Endometrium (tissue), 2 donors: ENCODE measurements at regions not wholly inside any gene's neighbourhood (a gene's known extent, or its start where the extent isn't known, plus 50 kb on each side); places are given as distances from the start of the nearest gene placed in this dataset.
"Not testable (repeated sequence)": the region's sequence is repeated elsewhere in the genome, so short reads cannot be mapped to it uniquely, and the experiment has no call there.

Experiments used
- FAIRE-seq: peaks from 2 replicates; lab custom pipeline; 2012; peaks lifted over from hg19 to GRCh38; lab: Jason Lieb, UNC
- donor health status: control.
- donor health status: control.

DNA sequence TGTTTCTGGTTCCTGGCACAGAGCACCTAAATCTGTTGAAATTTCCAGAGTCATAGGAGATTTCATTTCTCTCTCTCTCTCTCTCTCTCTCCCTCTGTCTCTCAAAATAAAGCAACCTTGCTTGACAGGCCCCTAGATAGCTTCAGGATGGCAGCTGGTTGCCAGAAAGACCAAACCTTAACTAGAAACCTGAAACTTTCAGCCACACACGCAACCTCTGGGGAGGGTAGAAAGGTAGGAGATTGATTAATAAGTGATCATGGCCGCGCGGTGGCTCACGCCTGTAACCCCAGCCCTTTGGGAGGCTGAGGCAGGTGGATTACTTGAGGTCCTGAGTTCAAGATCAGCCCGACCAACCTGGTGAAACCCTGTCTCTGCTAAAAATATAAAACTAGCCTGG is 1885.4 kb upstream of the CELF4 start:
- no peak for FAIRE-seq

DNA sequence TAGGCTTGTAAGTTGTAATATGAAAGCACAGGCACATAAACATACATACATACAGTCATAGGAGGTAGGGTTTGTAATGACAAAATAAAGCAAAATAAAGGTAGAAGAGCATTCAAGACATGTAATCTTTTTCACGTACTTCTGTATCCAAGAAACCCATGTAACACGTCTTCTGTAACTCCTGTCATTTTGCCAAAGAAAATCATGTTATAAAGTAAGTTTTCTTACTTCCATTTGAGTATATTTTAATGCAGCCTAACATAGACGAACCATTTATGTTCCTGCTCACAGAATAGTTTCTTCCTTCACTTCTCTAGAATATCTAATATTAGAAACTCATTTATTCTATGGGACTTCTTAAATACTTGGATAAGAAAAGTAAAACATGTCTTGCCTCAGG is 1884.0 kb upstream of the CELF4 start:
- no peak for FAIRE-seq

DNA sequence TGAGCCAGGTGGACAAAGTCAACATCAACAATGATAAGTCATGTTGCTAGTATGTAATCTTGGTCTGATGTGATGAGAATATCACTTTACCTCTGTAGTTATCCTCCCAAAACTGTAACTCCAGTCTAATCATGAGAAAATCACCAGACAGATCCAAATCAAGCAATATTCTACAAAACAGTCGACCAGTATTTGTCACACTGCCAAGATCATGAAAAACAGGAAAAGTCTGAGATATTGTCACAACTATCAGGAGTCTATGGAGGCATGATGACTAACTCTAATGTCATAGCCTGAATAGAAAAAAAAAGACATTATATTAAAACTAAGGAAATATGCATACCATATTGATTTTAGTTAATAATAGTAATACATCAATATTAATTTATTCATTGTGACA is 1883.3 kb upstream of the CELF4 start:
- peak; percentile 8 for FAIRE-seq

DNA sequence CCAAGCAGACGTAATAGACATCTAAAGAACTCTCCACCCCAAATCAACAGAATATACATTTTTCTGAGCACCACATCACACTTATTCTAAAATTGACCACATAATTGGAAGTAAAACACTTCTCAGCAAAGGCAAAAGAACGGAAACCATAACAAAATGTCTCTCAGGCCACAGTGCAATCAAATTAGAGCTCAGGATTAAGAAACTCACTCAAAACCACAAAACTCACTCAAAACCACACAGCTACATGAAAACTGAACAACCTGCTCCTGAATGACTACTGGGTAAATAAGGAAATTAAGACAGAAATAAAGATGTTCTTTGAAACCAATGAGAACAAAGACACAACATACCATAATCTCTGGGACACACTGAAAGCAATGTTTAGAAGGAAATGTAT is 1879.4 kb upstream of the CELF4 start:
- FAIRE-seq: not testable (repeated sequence)

DNA sequence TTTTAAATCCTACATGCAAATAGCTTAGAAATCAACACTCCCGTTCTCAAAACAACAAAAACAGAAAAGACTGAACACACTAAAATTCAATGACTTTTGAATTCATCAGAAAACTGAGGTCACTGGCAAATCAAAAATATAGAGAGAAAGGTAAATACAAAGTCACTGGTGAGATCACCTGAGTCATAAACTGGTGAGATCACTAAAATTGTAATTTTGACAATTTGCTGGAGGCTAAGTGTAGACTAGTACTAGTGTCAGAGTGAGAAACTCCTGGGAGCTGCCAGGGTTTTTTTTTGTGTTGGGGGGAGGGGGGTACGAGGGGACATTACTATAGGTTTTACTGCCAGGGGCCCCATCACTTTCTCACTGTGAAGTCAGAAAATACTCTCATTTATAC is 1876.0 kb upstream of the CELF4 start:
- FAIRE-seq: no peak

DNA sequence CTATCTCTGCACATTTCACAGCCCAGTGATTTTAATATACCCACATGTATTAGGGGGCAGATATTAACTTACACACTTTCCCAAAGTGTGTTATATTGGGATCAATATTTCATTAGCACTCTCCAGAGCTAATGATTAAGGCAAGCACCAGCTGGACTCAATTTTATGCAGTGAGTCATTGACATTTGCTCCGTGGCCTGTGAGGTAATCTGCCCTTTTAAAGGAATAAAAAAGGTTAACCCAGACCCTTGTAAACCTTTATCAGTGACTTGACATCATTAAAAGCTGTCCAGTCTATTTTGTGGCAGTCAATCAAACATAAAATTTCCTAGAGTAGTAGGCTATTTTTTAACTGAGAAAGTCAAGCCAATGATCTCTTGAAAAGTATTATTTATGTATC is 1870.4 kb upstream of the CELF4 start:
- no peak for FAIRE-seq

DNA sequence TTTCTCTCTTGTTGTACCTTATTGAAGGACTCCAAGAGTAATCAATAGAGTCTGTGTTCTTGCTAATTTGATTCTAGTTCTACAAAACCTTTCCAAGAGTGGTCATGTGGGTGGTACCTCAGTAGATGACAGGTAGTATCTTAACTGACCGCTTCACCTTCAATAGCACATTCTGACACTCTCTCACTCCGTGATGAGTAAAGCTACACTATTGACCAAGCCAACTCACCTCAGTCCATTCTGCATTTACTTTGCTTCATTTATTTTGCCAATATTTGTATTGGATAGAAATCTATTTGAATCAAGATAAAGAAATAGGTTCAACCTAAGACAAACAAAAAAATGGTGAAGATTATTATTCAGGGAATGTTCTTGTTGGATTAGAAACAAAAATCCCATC is 1869.6 kb upstream of the CELF4 start:
- FAIRE-seq: no peak

DNA sequence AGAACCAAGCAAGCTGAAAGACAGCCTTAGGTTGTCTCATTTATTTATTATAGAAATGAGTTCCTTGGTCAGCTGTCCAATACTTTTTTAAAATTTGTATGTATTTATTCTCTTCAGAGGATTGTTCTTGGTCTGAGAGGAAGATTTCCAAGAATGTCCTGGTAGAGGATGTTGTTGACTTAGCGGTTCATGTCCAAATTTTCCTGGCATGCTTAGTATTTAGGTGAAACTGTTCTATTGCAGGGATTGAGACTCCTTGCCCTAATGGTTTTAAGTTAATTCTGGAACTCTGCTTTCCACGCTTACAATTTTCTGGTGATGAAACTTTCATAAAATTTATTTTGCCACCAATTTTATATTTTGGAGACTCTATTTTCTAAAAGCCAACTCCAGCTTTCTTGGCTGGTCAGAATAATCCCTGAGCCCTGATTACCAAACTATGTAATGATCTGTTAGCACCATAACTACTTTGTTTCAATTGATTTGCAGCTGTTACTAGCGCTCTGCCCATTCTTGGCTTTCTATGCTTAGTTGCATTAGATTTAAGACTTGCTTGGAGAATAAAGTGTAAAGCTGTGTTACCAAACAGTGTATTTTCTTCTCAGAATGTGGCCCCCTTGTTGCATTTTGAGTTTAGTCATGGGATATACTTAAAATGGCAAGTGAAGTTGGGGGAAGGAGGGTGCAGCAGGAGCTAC is 1868.8 kb upstream of the CELF4 start:
- no peak for FAIRE-seq

DNA sequence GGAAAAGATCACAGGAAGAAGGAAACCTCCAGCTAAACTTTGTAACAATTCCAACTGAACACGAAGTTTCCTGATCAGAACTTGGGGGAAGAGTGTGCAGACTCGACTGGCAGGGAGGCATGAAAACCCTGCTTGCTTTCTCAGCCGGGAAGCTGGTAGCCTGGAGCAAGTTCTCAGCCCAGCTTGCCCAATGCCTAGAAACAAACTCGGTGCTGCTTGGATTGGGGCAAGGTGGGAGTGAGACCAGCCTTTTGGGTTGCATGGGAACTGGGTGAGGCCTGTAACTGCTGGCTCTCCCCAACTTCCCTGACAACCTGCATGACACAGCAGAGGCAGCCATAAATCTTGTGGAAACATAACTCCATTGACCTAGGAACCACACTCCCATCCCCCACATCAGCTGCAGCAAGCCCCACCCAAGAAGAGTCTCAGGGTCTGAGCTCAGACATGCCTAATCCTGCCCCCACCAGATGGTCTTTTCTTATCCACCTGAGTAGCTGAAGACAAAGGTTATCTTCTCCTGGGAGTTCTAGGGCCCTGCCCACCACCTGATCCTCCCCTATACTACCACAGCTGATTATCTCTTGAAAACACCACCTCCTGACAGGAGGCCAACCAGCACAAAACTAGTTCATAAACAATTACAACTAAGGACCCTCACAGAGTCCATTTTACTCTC is 1859.7 kb upstream of the CELF4 start:
- FAIRE-seq: no peak

DNA sequence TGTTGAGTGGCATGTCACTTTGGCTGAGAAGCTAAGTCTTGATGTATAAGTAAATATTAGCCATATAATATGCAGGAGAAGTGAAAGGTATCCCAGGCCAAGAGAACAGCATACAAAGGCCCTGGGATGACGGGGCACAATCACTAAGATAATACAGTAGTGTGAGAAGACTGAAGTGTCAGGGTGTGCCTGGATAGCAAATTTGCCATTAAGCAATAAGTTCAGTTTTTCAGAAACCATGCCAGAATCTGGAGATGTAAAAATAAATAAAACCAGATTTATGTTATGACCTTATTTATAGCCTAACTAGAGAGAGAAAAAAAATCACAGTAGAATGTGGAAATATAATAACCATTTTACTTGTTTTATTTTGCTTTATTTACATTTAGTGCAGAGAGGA is 1858.7 kb upstream of the CELF4 start:
- FAIRE-seq: no peak

DNA sequence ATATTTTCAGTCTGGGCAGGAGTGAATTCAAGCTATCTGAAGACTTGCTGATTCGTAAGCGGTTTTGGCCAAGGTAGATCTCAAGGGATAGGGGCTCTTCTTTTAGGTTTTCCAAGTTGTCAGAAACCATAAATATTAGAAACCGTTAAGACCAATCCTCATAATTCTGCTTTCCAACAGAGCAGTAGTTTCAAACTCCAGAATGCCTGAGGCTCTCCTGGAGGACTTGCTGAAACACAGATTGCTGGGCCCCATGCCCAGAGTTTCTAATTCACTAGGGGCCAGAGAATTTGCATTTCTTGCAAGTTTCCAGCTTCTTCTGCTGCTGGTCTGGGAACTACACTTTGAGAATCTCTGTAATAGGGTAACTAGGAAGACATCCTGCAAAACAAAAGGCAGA is 1855.7 kb upstream of the CELF4 start:
- FAIRE-seq: no peak

DNA sequence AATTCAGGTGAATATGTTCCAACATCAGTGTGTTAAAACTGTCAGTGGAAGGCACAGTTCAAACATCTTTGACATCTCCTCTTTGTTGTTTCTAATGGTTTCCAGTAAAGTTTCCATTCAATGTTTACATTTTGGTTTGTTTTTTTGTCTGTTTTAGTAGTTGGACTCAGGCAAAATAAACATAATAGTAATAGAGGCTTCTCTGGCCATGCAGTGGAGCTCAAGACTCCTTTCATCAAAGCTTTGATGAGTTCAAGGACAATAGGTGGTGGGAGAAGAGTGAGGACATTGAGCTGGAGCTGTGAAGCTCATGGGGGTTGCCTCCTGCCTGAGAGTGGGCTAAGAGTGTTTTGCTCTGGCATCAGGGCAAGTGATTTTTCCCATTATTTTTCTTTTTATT is 1853.7 kb upstream of the CELF4 start:
- no peak for FAIRE-seq

DNA sequence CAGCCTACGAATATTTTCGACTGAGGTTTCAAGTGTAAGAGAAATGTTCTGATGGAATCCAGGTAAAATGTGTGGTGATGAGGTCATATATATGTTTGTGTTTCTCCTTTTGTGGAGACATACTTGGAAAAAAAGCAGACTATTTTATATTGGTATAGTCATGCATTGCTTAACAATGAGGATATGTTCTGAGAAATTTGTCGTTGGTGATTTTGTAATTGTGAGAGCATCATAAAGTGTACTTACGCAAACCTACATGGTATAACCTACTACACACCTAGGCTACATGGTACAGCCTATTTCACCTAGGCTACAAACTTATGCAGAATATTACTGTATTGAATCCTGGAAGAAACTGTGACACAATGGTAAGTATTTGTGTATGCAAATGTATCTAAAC is 1849.9 kb upstream of the CELF4 start:
- no peak for FAIRE-seq

DNA sequence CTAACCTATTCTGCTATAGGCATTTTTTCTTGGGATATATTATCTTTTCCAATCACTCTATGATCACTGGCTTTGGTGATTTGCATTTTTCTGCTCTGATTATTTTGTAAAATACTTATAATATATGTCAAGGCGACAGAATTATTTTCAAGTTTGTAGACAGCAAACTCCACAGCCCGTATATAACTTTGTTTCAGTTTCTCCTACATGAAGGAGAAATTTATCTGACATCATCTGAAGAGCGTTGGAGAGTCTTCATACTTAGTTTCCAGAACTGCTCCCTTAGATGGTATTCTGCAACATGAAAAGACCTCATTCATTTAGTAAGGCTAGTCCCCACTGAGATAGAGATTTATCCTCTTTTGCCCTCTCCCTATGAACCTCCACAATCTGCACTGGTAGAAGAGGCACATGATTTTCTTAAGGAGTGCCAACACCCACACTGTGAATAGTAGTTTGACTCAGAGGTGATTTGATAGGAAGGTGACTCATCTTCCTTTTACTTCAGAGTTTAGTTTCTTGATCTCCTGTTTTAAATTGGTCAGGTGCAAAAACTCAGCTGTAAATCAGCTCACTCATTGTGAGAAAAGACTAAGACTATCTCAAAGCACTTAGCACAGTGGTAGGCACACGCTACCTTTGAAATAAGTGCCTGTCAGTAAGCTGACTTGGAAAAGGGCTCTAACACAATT is 1848.6 kb upstream of the CELF4 start:
- FAIRE-seq: no peak

DNA sequence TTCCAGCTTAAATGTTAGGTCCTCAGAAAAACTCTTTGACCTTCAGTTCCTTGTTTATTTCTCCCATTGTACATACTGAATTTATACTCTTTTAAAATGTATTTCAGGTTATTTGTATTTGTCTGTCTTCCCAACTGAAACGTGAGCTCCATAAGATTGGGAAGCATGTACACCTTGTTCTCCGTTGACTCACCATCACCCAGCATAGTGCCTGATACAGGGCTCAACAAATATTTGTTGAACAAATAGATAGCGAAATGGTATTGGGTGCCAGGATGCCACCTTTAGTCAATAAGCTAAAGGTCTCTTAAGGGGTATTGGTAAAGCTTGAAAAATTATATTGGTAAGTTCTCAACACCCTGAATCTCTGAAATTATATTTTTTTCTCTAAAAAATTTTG is 1841.3 kb upstream of the CELF4 start:
- no peak for FAIRE-seq

DNA sequence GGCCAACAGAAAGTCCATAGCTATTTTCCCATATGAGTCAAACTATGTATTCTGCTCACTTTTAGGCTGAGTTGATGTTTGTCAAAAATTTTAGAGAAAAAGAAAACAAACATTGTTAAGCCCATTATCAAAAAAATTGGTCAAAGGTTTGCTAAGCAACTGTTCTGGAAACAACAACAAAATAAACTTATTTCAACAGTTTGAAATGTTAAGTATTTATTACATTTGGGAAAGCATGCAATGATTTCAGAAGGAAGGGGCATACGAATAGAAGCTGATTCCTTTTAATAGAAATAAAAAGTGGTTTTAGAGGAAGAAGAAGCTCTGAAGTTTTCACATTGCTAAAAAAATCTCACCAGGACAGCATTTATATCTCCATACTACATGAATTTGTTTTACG is 1837.5 kb upstream of the CELF4 start:
- FAIRE-seq: no peak

DNA sequence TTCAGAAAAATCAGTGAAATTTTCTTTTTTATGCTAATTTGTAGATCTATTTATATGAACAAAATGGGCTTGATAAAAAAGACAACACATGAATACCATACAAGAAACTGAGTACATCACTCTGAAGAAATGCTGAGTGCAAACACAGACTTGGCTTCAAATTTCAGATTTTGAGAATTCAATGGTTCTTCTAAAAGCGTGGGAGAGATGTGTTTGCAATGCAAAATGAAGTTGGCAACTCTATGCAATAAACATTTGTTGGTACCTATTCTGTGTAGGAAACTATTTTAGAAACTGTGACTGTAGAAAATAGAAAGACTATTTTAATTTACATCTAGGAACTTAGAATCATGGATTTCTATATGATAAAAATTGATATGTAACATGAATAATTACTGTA is 1834.1 kb upstream of the CELF4 start:
- no peak for FAIRE-seq

DNA sequence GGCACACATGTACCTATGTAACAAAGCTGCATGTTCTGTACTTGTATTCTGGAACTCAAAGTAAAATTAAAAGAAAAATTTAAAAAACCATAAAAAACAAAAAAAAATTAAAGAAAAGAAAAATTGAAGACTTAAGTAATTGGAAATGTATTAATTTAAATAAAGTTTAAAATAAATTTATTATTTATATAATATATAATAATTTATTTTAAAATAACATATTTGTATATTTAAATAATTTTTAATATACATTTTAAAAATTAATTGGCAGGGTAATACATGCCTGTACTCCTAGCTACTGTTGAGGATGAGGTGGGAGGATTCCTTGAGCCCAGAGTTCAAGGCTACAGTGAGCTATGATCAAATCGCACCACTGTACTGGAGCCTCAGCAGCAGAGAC is 1830.6 kb upstream of the CELF4 start:
- peak; percentile 26 for FAIRE-seq

DNA sequence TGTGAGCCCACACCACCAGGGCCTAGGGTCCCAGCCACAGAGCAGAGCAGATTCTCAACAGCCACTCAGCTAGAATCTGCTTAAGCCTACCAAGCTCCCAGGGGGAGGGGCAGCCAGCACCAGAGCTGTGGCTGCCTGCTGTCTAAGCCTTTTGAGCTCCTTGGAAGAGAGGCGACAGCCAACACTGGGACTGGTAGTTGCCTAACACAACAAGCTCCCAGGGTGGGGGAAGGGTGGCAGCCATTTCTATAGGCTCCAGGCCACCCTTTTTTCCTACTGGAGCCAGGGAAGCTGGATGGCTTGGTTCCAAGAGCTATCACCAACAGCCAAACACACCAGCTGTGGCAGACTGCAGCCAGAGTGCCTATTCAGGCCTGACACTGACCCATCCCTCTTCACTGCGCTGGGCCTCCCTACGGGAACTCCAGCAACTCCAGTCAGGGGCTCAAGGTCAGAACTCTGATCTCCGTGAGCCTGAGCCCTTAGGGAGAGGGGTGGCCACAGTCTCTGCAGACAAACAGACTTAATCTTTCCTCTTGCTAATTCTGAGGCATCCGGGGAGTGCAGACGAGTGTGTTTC is 1824.3 kb upstream of the CELF4 start:
- no peak for FAIRE-seq

DNA sequence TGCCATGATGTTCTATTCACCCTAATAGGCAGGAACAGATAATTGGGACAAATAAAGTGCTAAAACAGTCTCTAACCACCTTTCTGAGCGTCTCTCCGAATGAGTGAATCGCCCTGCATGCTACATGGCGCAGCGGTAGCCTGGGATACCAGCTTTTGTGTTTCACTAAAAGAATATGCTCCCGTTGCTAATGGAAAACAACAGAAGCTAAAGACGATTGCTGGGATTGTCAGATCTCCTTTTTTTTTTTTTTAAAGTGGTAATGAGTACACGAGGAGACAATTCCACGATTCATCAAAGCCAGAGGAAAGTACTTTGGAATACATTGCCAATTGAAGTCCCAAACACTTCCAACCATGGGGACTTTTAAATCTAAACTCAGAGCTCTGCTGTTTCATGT is 1815.3 kb upstream of the CELF4 start:
- no peak for FAIRE-seq

DNA sequence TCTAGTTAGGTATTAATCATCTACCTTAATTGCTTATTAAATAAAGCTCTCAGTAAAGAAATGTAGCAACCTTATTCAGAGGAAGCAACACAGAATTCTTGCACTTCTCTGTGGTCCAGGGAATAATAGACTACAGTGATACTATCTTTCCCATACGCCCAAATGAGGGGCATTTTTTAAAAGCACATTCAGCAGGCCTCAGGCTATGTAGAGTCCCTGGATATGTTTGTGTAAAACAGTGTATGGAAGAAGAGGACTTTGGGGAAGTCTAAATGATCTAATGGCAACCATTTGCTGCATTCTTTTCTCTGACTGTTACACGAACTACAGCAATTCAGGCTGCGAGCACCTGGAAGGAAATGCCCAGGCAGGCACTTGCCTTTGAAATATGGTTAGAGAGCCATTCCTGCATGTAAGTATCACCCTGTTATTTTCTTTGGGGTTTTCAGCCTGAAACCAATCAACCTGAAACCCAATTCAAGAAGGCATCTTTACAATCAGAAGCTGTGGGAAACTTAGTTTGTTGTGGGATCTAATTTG is 1814.7 kb upstream of the CELF4 start:
- FAIRE-seq: no peak

DNA sequence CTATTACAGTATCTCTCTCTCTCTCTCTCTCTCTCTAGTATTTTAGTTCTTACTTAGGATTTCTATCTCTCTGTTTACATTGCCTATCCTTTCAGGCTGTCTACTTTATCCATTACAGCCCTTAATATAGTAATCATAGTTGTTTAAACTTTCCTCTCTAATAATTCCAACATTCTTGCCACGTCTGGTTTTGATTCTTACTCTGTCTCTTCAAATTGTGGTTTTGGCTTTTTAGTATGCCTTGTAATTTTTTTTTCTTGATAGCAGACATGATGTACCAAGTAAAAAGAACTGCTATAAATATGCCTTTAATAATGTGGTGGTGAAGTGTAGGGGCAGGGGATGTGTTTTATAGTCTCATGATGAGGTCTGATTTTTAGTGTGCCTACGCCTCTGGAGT is 1809.5 kb upstream of the CELF4 start:
- FAIRE-seq: no peak

DNA sequence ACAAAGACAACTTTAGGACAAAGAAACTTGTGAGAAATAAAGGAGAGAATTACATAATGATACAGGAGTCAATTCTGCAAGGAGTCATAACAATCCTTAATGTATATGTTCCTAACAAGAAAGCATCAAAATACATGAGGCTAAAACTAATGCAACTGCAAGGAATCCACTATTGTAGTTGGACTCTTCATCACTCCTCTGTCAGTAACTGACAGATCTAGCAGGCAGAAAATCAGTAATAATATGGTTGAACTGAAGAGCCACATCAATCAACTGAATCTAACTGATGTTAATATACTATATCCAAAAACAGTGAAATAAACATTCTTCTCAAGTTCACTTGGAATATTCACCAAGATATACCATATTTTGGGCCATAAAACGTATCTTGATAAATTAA is 1806.4 kb upstream of the CELF4 start:
- FAIRE-seq: no peak
